OCI-LY3 (cell line): ENCODE measurements at regions not wholly inside any gene's neighbourhood (a gene's known extent, or its start where the extent isn't known, plus 50 kb on each side); places are given as distances from the start of the nearest gene placed in this dataset.

ENCODE experiments used
- H2AFZ ChIP-seq: fragments of 200-600, 300-600 bp; shearing (Covaris generic); 2 replicates; pipeline ENCODE4 v1.6.0; 2014; ENCODE audit warnings: antibody characterized with exemption, low read depth, low read length
- H3K27ac ChIP-seq: fragments of 200-600, 300-600 bp; sonication (generic); 2 replicates; pipeline ENCODE4 v1.5.1; 2014; ENCODE audit warnings: mild to moderate bottlenecking, low read length, moderate library complexity, mixed read lengths
- H3K27me3 ChIP-seq: fragments of 200-600, 300-600 bp; sonication (generic); 2 replicates; pipeline ENCODE4 v1.6.1; 2014; ENCODE audit warnings: low read depth, low read length, mixed read lengths
- H3K36me3 ChIP-seq: fragments of 200-600, 300-600 bp; sonication (generic); replicated peaks from 2 replicates; pipeline ENCODE3; 2014; ENCODE audit warnings: low read depth, low read length, mixed read lengths
- H3K4me1 ChIP-seq: fragments of 300-600, 200-600 bp; sonication (generic); 2 replicates; pipeline ENCODE4 v1.6.1; 2014; ENCODE audit warnings: low read length, mixed read lengths
- H3K4me2 ChIP-seq: fragments of 200-600, 300-600 bp; sonication (generic); 2 replicates; pipeline ENCODE4 v1.6.1; 2014; ENCODE audit warnings: low read length, mixed read lengths
- H3K4me3 ChIP-seq: fragments of 300-600, 200-600 bp; sonication (generic); 2 replicates; pipeline ENCODE4 v1.5.1; 2014; ENCODE audit warnings: antibody characterized with exemption, mild to moderate bottlenecking, low read length, moderate library complexity
- H3K79me2 ChIP-seq: fragments of 300-600, 200-600 bp; shearing (Covaris generic); 2 replicates; pipeline ENCODE4 v1.6.1; 2014; ENCODE audit warnings: mild to moderate bottlenecking, low read length, mixed read lengths
- H3K9ac ChIP-seq: fragments of 300-600, 200-600 bp; shearing (Covaris generic); 2 replicates; pipeline ENCODE4 v1.6.0; 2014; ENCODE audit warnings: mild to moderate bottlenecking, low read length, moderate library complexity
- H3K9me3 ChIP-seq: fragments of 200-600, 300-600 bp; shearing (Covaris generic); 2 replicates; pipeline ENCODE4 v1.6.1; 2014; ENCODE audit warnings: low read length, mixed read lengths; ENCODE audit not compliant: insufficient read depth
- H4K20me1 ChIP-seq: fragments of 200-600, 300-600 bp; sonication (generic); 2 replicates; pipeline ENCODE4 v1.6.1; 2016; ENCODE audit warnings: low read length, mixed read lengths; ENCODE audit not compliant: insufficient read depth
- EZH2phosphoT487 ChIP-seq: fragments of 200-600 bp; shearing (Covaris generic); IDR thresholded peaks from 2 replicates; pipeline ENCODE4 v1.6.1; 2018; ENCODE audit warnings: antibody characterized with exemption, mixed run types, low read depth
- TF ChIP-seq, protein P1 (sequence below): fragments of 200-600, 300-600 bp; sonication (generic); IDR thresholded peaks from 2 replicates; pipeline ENCODE4 v1.5.1; 2014; ENCODE audit warnings: antibody characterized with exemption, low read length, low read depth

DNA sequence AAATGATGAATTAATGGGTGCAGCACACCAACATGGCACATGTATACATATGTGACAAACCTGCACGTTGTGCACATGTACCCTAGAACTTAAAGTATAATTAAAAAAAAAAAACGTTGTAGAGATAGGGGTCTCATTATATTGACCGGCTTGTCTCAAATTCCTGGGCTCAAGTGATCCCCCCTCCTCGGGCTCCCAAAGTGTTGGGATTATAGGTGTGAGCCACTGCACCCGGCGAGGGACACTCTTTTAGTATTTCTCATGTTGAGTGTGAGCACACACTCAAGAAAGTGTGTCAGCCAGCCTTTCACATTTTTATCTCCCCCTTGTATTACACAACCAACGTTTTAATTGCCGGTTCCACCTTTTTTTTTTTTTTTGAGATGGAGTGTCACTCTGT lies 87.7 kb upstream of the SPIN1 start:
- peaks cover 7% of the 10 kb centered on the region for H3K4me1 ChIP-seq
- no peak overlapping the region for H3K9ac ChIP-seq
- TF ChIP-seq, protein P1, sequence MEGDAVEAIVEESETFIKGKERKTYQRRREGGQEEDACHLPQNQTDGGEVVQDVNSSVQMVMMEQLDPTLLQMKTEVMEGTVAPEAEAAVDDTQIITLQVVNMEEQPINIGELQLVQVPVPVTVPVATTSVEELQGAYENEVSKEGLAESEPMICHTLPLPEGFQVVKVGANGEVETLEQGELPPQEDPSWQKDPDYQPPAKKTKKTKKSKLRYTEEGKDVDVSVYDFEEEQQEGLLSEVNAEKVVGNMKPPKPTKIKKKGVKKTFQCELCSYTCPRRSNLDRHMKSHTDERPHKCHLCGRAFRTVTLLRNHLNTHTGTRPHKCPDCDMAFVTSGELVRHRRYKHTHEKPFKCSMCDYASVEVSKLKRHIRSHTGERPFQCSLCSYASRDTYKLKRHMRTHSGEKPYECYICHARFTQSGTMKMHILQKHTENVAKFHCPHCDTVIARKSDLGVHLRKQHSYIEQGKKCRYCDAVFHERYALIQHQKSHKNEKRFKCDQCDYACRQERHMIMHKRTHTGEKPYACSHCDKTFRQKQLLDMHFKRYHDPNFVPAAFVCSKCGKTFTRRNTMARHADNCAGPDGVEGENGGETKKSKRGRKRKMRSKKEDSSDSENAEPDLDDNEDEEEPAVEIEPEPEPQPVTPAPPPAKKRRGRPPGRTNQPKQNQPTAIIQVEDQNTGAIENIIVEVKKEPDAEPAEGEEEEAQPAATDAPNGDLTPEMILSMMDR = no peak
- TF ChIP-seq EZH2phosphoT487 = no peak
- H4K20me1 ChIP-seq = no peaks in the 10 kb centered on the region
- no peaks in the 10 kb centered on the region for H3K36me3 ChIP-seq
- H3K4me3 ChIP-seq = no peak overlapping the region
- peaks cover 12% of the 10 kb centered on the region; the same call in 1 of the 2 replicates for H3K27me3 ChIP-seq
- H2AFZ ChIP-seq = no peak overlapping the region
- no peaks in the 10 kb centered on the region for H3K9me3 ChIP-seq
- H3K4me2 ChIP-seq = no peak overlapping the region
- no peak overlapping the region for H3K27ac ChIP-seq
- H3K79me2 ChIP-seq = no peaks in the 10 kb centered on the region

DNA sequence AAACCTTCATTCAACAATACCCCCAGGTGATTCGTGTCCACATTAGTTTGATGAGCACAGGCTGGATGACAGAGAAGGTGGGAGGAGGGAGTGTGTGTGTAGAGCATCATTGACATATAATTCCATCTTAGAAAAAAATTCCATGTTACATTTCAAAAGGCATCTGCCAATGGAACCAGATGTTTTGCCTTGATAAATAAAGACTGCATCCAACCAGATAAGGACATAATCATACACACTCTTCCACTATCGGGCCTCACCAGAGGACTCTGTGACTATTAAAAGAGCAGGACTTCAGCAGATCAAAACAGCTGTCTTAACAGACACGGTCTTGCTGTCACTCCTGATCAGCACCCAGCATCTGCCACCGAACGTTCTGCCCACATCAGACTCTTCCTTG lies 96.4 kb upstream of the SPIN1 start:
- H2AFZ ChIP-seq = no peak overlapping the region
- H3K4me2 ChIP-seq = no peak overlapping the region
- no peaks in the 10 kb centered on the region for H3K9me3 ChIP-seq
- TF ChIP-seq, protein P1 = no peak
- no peak for TF ChIP-seq EZH2phosphoT487
- H3K36me3 ChIP-seq = no peaks in the 10 kb centered on the region
- no peaks in the 10 kb centered on the region for H3K79me2 ChIP-seq
- no peak overlapping the region for H3K27ac ChIP-seq
- no peak overlapping the region for H3K4me3 ChIP-seq
- H3K4me1 ChIP-seq = no peaks in the 10 kb centered on the region
- H3K27me3 ChIP-seq = no peaks in the 10 kb centered on the region
- H3K9ac ChIP-seq = no peak overlapping the region
- no peaks in the 10 kb centered on the region for H4K20me1 ChIP-seq

DNA sequence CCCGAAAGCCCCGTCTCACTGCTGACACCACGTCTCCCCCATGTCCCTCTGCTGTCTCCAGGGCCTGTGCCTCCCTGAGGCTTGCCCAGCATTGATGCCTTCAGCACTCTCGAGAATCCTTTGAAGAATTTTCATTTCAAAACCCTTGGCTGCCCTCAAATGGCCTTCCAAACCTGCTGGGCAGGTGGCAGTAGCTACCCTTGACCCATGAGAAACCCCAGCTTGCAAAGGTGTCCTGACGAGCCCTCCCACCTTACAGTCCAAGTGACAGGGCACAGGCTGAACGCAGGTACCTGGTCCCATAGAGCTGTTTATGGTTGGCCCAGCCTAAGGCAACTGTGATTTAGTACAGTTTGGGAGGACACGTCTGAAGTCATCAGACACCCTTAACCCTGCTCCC lies 97.2 kb upstream of the SPIN1 start:
- Histone ChIP-seq H3K9ac (no peak overlapping the region), H3K4me2 (no peak overlapping the region), H4K20me1 (no peaks in the 10 kb centered on the region), H3K4me3 (no peak overlapping the region), H3K27me3 (no peaks in the 10 kb centered on the region), H3K27ac (no peak overlapping the region), H3K4me1 (no peaks in the 10 kb centered on the region), H3K79me2 (no peaks in the 10 kb centered on the region), H3K36me3 (no peaks in the 10 kb centered on the region), H3K9me3 (no peaks in the 10 kb centered on the region), H2AFZ (no peak overlapping the region)
- TF ChIP-seq, protein P1 = no peak
- TF ChIP-seq EZH2phosphoT487 = no peak

DNA sequence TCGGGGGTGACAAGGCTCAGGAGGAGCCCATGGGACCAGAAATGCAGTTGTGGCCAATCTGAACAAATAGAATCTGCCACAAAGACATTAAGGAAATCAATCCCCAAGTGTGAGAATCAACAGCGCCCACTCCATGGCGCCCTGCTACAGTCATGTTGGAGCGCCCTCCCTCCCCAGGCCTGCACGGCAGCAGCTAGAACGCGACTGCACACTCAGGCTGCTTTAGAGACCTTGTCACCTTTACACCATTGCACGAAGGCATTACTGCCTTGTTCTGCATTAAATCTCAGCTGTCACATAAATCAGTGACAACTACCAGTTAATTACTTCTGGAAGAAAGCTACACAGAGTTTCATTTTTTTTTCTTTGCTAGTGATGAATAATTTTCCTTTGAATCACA lies 98.7 kb upstream of the SPIN1 start:
- no peaks in the 10 kb centered on the region for H3K36me3 ChIP-seq
- TF ChIP-seq, protein P1 = no peak
- TF ChIP-seq EZH2phosphoT487 = no peak
- H3K9ac ChIP-seq = no peak overlapping the region

More for the DNA sequence above, 98.7 kb upstream of the SPIN1 start:
- no peak overlapping the region for H3K27ac ChIP-seq
- no peaks in the 10 kb centered on the region for H3K27me3 ChIP-seq
- H3K4me3 ChIP-seq = no peak overlapping the region
- H2AFZ ChIP-seq = no peak overlapping the region
- H3K79me2 ChIP-seq = no peaks in the 10 kb centered on the region
- H3K4me1 ChIP-seq = no peaks in the 10 kb centered on the region
- no peak overlapping the region for H3K4me2 ChIP-seq
- no peaks in the 10 kb centered on the region for H3K9me3 ChIP-seq
- no peaks in the 10 kb centered on the region for H4K20me1 ChIP-seq
